ENCODE measurements at regions not wholly inside any gene's neighbourhood (a gene's known extent, or its start where the extent isn't known, plus 50 kb on each side); places are given as distances from the start of the nearest gene placed in this dataset.

- no peak for TF ChIP-seq CTCF (IDR thresholded peaks at IDR 0.05)
- no peak for TF ChIP-seq EP300 (IDR thresholded peaks at IDR 0.05; ENCODE audit: low read depth)
These were observed 134.1 kb upstream of the ZNF32 start for GRCh38 chr10:43782814-43783213.

Measured in transverse colon (tissue), 3 donors.